Parathyroid adenoma (tissue), 2 donors: ENCODE measurements at regions not wholly inside any gene's neighbourhood (a gene's known extent, or its start where the extent isn't known, plus 50 kb on each side); places are given as distances from the start of the nearest gene placed in this dataset.

ENCODE experiments used
- H2AFZ ChIP-seq: fragments of 300-600 bp; sonication (generic); one replicate; pipeline ENCODE4 v1.7.0; 2017; ENCODE audit warnings: antibody characterized with exemption, mild to moderate bottlenecking
- H3K27ac ChIP-seq: fragments of 300-600 bp; sonication (generic); one replicate; pipeline ENCODE4 v1.7.0; 2017
- H3K27me3 ChIP-seq: fragments of 300-600 bp; sonication (generic); one replicate; pipeline ENCODE4 v1.7.0; 2017; ENCODE audit warnings: low read length; ENCODE audit not compliant: control insufficient read depth, insufficient read depth
- H3K36me3 ChIP-seq: fragments of 300-600 bp; sonication (generic); one replicate; pipeline ENCODE4 v1.7.0; 2017; ENCODE audit warnings: low read length; ENCODE audit not compliant: control insufficient read depth, insufficient read depth
- H3K4me1 ChIP-seq: fragments of 300-600 bp; sonication (generic); one replicate; pipeline ENCODE4 v1.7.0; 2017; ENCODE audit warnings: control low read depth
- H3K4me2 ChIP-seq: fragments of 300-600 bp; sonication (generic); one replicate; pipeline ENCODE4 v1.7.0; 2017; ENCODE audit warnings: low read length
- H3K4me3 ChIP-seq: fragments of 300-600 bp; sonication (generic); one replicate; pipeline ENCODE4 v1.7.0; 2017; ENCODE audit warnings: low read depth, low read length
- H3K79me2 ChIP-seq: fragments of 300-600 bp; sonication (generic); one replicate; pipeline ENCODE4 v1.7.0; 2017; ENCODE audit warnings: control low read depth
- H3K9ac ChIP-seq: fragments of 300-600 bp; sonication (generic); one replicate; pipeline ENCODE4 v1.7.0; 2017; ENCODE audit warnings: mild to moderate bottlenecking
- H3K9me3 ChIP-seq: fragments of 300-600 bp; sonication (generic); one replicate; pipeline ENCODE4 v1.7.0; 2017; ENCODE audit warnings: low read length; ENCODE audit not compliant: control insufficient read depth
- CTCF ChIP-seq: fragments of 300-600 bp; sonication (generic); IDR thresholded peaks from one replicate; pipeline ENCODE4 v1.7.0; 2017; ENCODE audit warnings: antibody characterized with exemption, mild to moderate bottlenecking
- donor health status: primary hyperparathyroidism.

DNA sequence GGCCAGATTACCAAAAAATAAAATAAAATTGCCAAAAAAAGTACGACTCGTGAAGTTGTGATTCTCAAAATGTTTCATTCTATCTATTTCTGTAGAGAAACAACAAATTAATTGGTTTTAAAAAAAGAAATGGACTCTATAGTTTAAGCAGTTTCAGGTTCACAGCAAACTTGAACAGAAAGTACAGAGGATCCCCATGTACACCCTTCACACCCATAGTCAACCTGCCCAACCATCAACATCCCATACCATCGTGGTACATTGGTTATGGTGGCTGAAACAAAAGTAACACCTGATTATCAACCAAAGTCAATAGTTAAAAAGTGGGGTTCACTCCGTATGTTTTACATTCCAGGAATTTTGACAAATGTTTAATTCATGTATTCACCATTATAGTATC lies 496.1 kb downstream of the ANKRD7 start:
- H3K9me3 ChIP-seq: no peaks in the 10 kb centered on the region
- H3K4me2 ChIP-seq: no peak overlapping the region
- no peak overlapping the region for H3K27ac ChIP-seq
- no peak overlapping the region for H3K4me3 ChIP-seq
- no peaks in the 10 kb centered on the region for H3K27me3 ChIP-seq
- no peaks in the 10 kb centered on the region for H3K36me3 ChIP-seq
- no peak for TF ChIP-seq CTCF
- H3K9ac ChIP-seq: no peak overlapping the region
- H3K4me1 ChIP-seq: no peaks in the 10 kb centered on the region
- H3K79me2 ChIP-seq: no peaks in the 10 kb centered on the region
- no peak overlapping the region for H2AFZ ChIP-seq

DNA sequence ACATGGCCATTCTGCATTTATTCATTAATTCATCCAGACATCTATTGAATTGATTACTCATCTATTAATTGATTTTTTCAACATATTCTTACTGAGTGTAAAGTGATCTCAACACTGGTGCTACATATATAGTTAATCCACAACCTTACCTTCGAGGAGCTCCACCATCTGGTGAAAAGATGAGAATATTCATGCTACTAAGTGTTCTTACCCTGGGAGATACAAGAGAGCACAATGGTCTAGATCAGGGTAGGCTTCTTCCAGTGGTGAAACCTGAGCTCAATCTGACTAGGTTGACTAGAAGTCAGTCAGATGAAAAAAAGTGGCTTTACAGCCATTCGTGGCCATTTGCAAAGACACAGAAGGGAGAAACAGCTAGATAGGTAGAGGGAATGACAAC lies 507.4 kb downstream of the ANKRD7 start:
- Histone ChIP-seq H3K79me2 (no peaks in the 10 kb centered on the region), H3K27me3 (no peaks in the 10 kb centered on the region), H3K4me2 (no peak overlapping the region), H3K4me3 (no peak overlapping the region), H3K9ac (no peak overlapping the region), H2AFZ (no peak overlapping the region), H3K4me1 (no peaks in the 10 kb centered on the region), H3K27ac (no peak overlapping the region), H3K9me3 (no peaks in the 10 kb centered on the region), H3K36me3 (no peaks in the 10 kb centered on the region)
- TF ChIP-seq CTCF: no peak

GRCh38 chr7:118734541-118734940 lies 510.0 kb downstream of the ANKRD7 start:
- H3K27me3 ChIP-seq: no peaks in the 10 kb centered on the region
- H3K4me3 ChIP-seq: no peak overlapping the region
- H3K9ac ChIP-seq: no peak overlapping the region
- H3K9me3 ChIP-seq: no peaks in the 10 kb centered on the region
- H3K4me2 ChIP-seq: no peak overlapping the region
- H3K79me2 ChIP-seq: no peaks in the 10 kb centered on the region
- no peaks in the 10 kb centered on the region for H3K36me3 ChIP-seq
- H3K4me1 ChIP-seq: no peaks in the 10 kb centered on the region
- H3K27ac ChIP-seq: no peak overlapping the region
- TF ChIP-seq CTCF: no peak
- no peak overlapping the region for H2AFZ ChIP-seq

- Histone ChIP-seq H3K27me3 (no peaks in the 10 kb centered on the region), H3K4me1 (no peaks in the 10 kb centered on the region), H3K27ac (no peak overlapping the region), H3K4me3 (no peak overlapping the region), H3K9ac (no peak overlapping the region), H3K79me2 (no peaks in the 10 kb centered on the region), H2AFZ (no peak overlapping the region), H3K36me3 (no peaks in the 10 kb centered on the region), H3K9me3 (no peaks in the 10 kb centered on the region), H3K4me2 (no peak overlapping the region)
- no peak for TF ChIP-seq CTCF
Measured at GRCh38 chr7:118735441-118735840, 510.9 kb downstream of the ANKRD7 start.

- H2AFZ ChIP-seq: no peak overlapping the region
- H3K4me1 ChIP-seq: no peaks in the 10 kb centered on the region
- H3K27me3 ChIP-seq: no peaks in the 10 kb centered on the region
- no peak for TF ChIP-seq CTCF
- H3K4me2 ChIP-seq: no peak overlapping the region
- no peaks in the 10 kb centered on the region for H3K36me3 ChIP-seq
- no peak overlapping the region for H3K4me3 ChIP-seq
- no peaks in the 10 kb centered on the region for H3K79me2 ChIP-seq
- no peak overlapping the region for H3K27ac ChIP-seq
- H3K9ac ChIP-seq: no peak overlapping the region
- no peaks in the 10 kb centered on the region for H3K9me3 ChIP-seq
Measured at GRCh38 chr7:118737935-118738334, 513.4 kb downstream of the ANKRD7 start.
